NCI-H345 treated with DMSO at 0.1 percent for 48 hours (cell line): ENCODE measurements at regions not wholly inside any gene's neighbourhood (a gene's known extent, or its start where the extent isn't known, plus 50 kb on each side); places are given as distances from the start of the nearest gene placed in this dataset.
A peak's percentile ranks its signal among the peaks of the same experiment; 100 is the strongest.

ENCODE experiments used
- DNase-seq: peaks from one replicate; lab custom pipeline; 2025; ENCODE audit not compliant: unreplicated experiment; lab: John Stamatoyannopoulos, UW

DNA sequence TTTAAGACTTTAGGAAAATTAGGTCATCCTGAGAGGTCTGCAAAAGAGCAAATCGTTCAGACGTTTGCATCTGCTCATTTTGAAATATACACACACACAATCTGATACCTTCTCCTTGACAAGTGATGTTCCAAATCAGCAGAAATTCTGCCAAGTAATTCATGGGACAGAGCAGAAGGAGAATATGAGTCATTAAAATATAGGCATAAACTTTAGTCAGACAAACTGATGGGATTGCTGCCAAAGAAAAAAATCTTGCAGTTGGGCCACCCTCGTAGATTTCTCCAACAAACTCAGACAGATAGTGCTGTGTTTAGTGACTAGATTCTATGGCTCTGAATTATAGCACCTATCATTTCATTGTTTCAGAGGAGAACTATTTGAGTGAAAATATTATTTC, 336.3 kb downstream of the NYAP2 start:
- DNase-seq = no peak

GRCh38 chr2:225725726-225726125, 326.2 kb downstream of the NYAP2 start:
- DNase-seq = peak; percentile 29
